RCC 7860 (cell line): ENCODE measurements at regions not wholly inside any gene's neighbourhood (a gene's known extent, or its start where the extent isn't known, plus 50 kb on each side); places are given as distances from the start of the nearest gene placed in this dataset.

Experiments used
- DNase-seq: peaks from one replicate; pipeline ENCODE4 v3.0.0-alpha.2; 2015; ENCODE audit warnings: low spot score
- FAIRE-seq: peaks from 2 replicates; lab custom pipeline; 2012; peaks lifted over from hg19 to GRCh38; lab: Jason Lieb, UNC

DNA sequence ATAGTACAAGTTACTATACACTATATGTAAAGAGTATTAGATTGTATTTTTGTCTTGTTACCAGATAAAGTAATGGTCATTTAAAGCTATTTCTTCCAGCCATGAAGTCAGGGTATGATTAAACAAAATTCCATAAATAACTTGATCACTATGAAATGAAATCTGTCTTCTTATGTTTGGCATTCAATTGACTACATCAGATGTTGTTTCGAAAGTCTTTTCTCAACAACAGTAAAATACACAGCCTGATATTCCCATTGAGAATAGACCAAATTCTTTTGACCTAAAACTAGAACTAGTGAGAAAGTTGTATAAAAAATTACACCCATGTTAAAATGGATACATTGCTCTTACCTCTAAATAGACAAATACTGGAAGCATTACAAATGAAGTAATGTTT, 134.6 kb upstream of the ADAMTS5 start:
- DNase-seq (no peak), FAIRE-seq (no peak)

DNA sequence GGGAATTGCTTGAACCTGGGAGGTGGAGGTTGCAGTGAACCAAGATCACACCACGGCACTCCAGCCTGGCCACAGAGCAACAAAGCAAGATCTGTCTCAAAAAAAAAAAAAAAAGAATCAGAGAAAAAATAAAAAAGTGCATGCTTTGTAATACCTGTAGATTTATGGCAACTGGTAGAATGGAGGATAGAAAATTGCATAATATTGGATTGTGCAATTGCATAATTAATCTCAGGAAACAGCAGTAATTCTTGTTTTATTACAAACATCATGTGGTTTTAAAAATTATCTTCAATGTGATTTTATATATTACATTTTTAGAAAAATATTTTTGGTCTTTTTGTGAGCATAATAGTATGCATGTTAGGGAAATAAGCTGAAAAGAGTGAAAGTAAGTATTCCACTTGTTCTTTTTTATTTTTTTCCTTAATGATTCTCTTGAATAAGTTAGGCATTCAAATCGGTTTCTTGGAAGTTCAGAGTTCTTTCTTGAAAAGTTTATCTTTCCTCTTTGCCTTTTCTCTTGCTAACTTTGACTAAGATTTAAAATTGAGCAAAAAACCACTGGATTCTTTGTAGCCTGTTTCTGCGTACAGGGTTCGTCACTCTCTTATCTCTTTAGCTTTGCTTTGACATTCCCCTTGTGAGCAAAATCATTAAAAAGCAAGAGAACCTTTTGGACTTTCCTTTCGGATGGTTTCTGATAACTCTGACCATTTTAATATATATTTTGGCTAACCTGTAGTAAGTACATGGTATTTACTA, 127.5 kb upstream of the ADAMTS5 start:
- DNase-seq (no peak), FAIRE-seq (no peak)

DNA sequence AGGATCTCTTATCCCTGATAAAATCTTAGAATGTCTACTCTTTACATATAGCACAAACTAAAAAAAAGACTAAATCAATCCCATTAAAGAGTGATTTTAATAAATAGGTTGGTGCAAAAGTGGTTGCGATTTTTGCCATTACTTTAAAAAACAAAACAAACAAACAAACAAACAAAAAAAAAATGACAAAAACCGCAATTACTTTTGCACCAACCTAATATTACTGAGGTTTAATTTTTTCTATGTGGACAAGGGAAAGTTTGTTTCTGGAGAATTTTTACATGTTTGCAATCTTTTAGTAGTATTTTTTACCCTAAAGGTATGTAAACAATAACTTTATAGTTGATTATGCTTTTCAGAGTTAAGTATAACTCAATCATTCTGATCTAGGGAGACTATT, 119.7 kb upstream of the ADAMTS5 start:
- DNase-seq: no peak
- no peak for FAIRE-seq

DNA sequence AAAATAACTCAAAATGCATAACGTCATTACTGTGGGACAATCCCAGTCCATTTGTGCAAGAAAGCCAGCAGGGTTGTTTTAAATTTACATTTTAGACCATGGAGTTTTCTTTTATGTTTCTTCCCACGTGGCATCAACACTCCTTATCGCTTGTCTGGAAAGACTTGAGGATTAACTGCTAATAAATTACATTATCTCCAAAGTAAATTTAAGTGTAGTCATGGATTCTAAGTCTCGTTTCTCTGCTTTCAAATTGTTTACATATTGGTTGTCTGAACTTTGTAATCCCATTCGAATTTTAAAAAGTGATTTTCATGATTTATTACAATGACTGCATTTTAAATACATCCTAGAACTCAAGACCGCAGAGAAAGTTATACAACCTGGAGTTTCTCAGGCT, 119.3 kb upstream of the ADAMTS5 start:
- DNase-seq (no peak), FAIRE-seq (no peak)

DNA sequence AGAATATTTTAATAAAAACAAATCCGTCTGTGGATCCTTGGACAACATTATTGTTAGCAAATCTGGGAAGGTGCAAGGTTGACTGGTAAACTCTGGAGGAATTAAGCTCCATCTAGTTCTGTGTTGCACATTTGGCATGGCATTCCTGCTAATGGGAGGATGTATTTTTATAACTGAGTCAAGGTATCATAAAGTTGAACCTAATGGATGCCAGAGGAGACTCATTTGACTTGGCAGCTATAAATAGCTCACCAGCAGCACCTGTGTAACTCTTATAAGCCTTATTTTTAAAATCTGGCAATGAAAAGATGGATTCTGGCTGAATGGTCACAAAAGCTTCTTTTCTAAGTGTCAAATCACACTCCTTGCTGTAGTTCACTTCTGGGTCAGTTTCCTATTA, 118.5 kb upstream of the ADAMTS5 start:
- no peak for DNase-seq

DNA sequence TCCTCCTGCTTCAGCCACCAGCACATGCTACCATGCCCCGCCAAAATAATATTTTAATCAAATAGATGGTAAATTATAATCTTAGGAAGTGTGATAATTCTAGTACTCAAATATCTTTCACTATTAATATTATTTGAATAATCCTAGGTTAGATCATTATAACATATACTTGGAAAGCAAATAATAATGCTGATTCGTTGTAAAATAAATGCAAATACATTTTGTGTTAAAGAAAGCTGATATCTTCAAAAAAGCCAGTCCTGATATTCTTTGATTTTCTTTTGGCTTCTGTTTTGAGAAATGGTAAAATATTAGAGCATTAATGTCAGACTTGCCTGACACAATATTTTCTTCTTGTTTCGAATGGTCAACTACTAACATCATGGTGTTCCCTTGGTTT, 116.3 kb upstream of the ADAMTS5 start:
- FAIRE-seq: no peak
- no peak for DNase-seq

More for the DNA sequence above, 118.5 kb upstream of the ADAMTS5 start:
- FAIRE-seq: no peak

DNA sequence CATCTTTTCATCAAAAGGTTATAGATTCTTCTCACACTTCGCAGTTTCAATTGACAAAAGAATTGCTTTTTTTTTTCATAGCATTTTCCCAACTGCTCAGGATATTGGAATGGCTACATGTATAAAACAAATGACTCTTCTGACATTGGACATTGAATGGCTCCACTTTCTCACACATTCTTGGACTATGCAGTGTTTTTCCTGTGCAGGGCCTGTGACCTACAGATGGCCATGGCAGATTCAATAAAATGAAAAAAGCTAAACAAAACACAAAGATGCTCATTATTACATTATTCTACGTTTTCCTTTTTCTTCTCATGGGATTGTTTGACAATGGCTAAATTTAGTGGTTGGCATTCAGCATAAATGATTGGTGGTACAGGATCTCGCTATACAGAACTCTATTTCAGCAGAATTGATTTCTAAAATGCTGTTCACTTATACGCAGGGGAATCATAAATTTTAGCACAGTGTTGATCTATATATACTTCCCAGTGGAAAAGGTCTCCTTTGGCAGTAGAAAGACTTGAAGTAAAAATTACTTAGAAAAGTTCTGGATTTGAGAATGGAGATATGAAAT, 115.6 kb upstream of the ADAMTS5 start:
- FAIRE-seq: no peak
- no peak for DNase-seq

DNA sequence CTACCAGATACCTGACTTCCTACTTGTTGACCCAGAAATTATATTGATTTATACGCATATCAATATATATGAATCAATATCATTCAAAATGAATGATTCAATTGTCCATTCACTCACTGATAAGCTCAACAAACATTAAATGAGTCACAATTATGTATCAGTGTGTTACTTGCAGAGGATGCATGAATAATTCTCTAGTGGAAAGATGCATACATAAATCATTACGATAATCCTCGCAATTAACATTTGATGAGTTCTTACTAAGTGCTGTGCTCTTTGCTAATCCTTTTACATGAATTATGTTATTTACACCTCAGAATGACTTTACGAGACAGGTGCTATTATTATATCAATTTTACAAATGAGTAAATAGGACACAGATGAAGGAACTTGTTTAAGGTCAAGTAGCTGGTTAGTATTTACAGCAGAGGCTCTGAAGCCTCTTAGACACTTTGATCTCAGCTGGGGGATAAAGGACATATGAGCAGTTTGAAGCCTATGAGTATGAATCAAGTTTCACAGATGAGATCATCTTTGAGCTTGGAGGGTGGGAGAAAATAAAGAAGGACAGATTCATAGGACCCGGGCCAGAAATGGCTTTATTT, 112.8 kb upstream of the ADAMTS5 start:
- DNase-seq (no peak), FAIRE-seq (no peak)

DNA sequence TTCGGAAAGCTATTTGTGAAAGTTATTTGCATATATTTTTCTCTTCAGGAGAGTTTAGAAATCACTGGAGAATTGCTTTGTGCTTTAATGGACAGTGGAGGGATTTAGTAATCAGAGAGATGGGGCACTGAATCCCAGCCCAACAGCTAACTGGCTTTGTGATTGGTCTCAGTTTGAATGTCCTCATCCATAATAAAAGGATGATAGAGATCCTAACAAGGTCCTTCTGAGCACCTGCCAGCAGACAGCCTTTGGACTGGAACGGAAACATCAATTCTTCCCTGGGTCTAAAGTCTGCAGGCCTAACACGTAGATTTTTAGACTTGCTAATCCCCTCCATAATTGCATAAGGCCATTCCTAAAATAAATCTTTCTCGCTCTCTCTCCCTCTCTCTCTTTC, 112.0 kb upstream of the ADAMTS5 start:
- no peak for FAIRE-seq
- no peak for DNase-seq

DNA sequence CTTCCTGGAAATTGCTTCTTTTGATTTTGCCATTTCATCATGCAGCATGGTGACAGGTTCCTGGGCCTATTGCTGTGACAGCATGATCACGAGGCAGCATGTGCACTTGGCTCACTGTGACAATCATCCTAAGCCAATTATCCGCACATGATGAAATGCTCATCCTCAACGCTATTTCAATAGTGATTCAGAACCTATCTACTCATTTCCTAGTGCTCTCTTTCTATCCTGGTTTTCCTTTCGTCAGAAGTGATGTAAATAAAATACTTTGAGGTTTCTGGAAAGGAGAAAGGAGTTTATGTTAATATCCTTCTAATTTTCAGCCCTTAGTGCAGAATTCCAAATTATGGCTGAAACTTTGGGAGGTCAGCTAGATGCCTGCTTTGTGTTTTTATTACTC, 110.6 kb upstream of the ADAMTS5 start:
- no peak for FAIRE-seq
- no peak for DNase-seq

DNA sequence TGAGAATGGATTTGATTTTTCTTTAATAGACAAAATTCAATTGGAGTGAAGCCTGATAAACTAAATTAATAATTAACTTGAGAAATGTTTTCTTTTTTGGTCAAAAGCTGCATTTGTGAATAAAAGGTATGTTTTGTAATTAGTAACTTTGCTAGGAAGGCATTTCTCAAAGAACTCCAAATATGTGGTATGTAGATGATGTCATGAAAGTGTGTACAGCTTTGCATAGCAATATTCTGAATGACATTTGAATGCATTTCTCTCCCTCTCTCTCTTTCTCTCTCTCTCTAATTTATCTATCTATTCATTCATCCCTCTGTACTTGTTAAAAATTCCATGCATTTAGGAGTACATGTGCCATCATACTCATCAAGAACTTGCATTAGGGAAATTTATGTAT, 109.1 kb upstream of the ADAMTS5 start:
- DNase-seq: no peak
- no peak for FAIRE-seq

DNA sequence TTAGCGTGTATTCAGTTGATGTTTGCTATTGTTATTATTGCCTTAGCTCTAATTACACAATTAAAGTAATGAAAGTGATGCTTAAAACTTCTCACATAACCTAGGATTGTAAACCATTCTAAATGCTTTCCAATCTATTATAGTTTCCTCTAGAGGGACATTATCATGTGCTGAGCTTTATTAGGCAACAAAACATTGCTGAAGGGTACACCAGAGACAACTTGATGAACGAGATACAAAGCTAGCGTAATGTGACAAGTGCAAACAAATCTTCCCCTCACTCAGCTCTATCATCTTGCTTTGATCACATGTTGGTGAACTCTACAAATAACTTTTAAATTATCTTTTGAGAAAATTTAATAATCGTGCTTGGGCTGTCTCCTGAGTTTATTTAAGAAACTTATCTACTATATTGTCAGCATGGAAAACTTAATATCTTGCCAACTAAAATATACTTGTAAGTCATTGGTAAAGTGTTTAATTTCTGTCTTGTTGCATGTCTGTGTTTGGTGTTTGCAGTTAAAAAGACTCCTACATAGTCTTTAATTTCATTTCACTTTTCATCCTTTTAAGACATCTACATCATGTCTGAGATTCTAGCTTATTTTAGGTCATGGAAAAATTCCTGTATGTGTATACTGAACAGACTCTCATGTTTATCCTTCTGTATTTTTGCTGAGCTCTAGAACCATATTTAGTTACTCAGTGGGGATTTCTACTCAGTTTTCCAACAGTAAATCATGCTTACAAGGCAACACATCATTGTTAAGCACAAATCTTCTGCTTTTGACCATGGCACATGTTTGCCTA, 104.2 kb upstream of the ADAMTS5 start:
- no peak for FAIRE-seq
- DNase-seq: no peak

DNA sequence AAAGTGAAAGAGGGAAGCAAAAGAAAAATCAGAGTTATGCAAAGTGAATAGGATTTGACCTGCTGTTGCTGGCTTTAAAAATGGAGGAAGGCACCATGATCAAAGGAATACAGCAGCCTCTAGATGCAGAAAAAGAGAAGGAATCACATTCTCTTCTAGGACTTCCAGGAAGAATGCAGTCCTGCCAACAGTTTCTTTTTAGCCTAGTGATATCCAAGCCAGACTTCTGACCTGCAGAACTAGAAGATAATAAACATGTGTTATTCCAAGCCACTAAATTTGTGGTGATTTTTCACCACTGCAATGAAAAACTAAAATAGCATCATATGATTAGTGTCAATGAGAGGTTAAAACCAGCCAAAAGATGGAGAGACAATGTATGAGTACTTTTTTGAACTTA, 101.9 kb upstream of the ADAMTS5 start:
- FAIRE-seq (no peak), DNase-seq (no peak)

DNA sequence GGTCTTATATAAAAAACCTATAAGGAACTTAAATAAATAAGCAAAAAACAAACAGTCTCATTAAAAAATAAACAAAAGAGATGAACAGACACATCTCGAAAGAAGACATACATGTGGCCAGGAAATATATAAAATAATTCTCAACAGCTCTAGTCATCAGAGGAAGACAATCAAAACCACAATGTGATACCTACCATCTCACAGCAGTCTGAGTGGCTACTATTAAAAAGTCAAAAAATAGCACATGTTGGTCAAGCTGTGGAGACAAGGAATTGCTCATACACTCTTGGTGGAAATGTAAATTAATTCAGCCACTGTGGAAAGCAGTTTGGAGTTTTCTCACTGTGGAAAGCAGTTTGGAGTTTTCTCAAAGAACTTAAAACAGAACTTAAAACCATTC, 100.3 kb upstream of the ADAMTS5 start:
- no peak for DNase-seq
- FAIRE-seq: no peak

DNA sequence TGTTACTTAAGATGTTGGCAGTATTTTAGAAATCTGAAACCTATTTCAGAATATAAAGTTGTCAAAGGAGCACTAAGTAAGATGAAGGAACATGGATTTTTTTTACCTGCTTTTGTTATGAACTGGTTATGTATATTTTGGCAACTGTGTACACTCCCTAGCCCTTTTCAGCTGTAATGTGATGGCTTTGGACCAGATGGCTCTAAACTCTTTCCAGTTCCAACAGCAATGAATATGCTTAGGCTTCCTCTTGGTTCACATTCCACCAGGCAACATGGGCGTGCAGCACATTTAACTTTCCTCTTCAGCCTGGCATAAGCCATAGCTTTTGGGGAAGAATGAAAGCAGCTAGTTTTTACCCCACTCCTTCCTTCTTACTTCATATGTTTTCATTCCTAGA, 95.6 kb upstream of the ADAMTS5 start:
- FAIRE-seq: no peak

DNA sequence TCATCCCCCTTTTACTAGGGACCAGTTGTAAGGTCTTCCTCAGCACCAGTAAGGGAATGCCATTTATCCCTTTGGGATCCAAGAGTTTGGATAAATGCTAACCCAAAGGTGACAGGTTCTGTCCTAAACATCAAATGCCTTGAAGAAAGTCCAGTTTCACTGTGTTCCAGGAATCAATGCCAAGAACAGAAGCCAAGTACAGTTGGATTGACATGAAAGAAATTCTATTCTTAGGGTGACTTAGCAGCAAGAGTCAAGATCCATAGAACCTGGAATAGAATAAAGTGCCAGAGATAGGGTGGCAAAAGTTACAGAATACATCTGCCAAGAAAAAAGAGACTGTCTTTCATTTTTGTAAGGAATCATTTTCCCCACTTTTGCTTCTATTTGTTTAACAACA, 94.9 kb upstream of the ADAMTS5 start:
- DNase-seq (no peak), FAIRE-seq (no peak)

More for the DNA sequence above, 95.6 kb upstream of the ADAMTS5 start:
- no peak for DNase-seq

DNA sequence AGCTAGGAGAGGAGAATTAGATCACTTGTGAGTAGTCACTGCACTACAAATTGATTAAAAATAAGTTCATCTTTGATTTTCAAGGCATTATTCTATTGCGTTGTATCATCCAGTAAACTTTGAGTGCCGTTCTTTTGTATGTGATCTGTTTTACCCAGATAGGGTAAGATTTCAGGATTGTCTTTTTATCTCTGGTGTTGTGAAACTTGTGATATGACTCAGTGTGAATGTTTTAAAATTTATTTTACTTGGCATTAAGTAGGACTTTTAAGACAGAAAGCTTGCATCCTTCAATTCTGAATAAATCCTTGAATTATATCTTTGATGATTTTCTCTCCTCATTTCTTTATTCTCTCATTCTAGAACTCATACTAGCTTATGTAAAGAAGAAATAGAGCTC, 93.3 kb upstream of the ADAMTS5 start:
- no peak for DNase-seq
- FAIRE-seq: no peak

DNA sequence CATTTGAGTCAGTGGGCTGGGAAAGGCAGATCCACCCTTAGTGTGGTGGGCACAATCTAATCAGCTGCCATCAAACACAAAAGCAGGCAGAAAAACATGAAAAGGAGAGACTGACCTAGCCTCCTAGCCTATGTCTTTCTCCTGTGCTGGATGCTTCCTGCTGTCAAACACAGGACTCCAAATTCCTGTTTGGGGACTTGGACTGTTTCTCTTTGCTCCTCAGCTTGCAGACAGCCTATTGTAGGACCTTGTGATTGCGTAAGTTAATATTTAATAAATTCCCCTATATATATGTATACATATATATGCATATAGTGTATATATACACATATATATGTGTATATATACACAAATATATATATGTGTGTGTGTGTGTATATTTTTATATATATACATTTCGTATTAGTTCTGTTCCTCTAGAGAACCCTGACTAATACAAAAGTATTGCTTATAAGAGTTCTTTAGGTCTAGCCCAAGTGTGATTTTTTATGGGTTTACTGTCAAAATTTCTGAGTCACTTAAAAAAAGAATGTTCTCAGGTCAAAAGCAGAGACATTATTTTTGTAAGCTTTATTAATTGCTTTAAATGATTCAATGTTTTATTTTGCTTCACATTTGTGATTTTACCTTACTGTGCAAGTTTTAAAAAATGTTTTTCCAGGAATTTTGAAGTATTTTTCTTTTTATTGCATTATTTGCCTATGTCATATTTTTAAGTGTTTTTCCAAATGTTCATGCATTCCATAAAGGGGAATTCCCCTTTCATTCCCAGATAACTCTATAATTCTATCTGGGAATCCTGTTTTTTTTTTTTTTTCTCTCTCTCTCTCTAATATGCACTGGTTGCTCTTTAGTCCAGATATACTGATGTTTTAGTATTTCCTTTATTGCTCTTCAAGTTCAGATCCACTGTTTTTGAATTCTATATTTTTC, 92.1 kb upstream of the ADAMTS5 start:
- FAIRE-seq: no peak
- DNase-seq: no peak

DNA sequence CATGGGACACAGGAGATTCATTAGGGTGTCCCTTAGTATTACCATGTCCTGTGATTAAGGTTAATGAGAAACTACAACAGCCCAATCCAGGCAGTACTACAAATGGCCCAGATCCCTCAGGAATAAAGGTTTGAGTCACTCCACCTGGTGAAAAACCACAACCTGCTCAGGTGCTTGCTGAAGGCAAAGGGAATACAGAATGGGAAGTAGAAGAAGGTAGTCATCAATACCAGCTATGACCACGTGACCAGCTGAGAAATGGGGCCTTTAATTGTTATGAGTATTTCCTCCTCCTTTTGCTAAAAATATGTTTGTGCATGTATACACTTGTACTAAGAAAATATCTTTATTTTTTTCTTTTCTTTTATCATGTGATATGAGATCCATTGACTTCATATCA, 91.1 kb upstream of the ADAMTS5 start:
- FAIRE-seq (no peak), DNase-seq (no peak)

DNA sequence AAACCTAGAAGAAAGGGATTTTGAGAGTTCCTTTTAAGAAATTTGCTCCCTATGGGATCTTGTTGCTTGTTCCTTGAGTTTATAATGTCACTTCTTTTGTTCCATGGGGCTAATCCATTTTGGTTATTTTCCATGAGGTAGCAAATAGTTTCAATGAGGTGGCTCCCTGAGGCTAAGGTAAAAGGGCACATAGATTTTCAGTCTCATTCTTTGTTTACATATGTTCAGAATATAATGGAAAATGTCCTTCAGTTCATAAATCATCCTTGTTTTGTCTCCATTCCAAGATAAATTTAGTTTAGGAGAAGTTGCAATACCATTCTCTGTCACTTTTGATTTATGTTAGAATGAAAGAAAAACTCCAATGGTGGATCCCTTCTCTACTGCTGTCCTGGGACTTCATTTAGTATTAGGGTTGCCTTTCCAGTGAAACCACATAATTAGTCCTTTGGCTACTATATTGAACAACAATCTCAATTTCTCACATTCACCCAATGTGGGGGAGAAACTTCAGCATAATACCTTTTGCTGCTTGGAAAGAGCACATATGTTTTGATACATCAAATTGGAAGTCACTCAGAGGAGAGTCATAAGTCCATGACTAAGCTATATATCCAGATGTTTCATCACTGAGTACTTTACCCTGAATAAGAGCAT, 80.9 kb upstream of the ADAMTS5 start:
- FAIRE-seq: no peak

More for the DNA sequence above, 80.9 kb upstream of the ADAMTS5 start:
- DNase-seq: no peak
